Epithelial cell of proximal tubule (primary cell): ENCODE measurements at regions not wholly inside any gene's neighbourhood (a gene's known extent, or its start where the extent isn't known, plus 50 kb on each side); places are given as distances from the start of the nearest gene placed in this dataset.

Experiments used
- DNase-seq: peaks from one replicate; pipeline ENCODE4 v3.0.0-alpha.2; 2011; ENCODE audit warnings: low read depth
- H3K4me3 ChIP-seq: 2 replicates; pipeline ENCODE4 v1.5.1; 2011; ENCODE audit warnings: low read depth, mild to moderate bottlenecking, low read length
- CTCF ChIP-seq: conservative IDR thresholded peaks from 2 replicates; pipeline ENCODE4 v1.5.1; 2012; ENCODE audit warnings: low read depth, mild to moderate bottlenecking, low read length

DNA sequence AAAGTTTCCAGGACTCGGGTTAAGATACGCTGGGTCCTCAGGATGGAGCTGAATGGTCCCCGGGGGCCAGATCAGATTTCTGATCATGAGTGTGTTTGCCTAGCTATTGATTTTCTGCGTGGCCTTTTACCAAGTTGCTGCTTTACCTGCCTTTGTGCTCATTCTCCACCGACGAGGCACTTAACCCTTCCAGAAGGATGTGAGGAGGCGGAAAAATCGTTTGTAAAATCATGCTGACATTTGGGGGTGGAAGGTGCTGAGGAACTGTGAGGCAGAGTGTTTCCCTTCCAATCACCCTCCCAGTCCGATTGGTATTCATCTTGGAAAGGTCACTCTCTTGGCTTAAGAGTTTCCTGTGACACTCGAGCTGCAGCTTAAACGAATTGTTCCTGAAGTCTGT, 337.1 kb upstream of the KAZN start:
- no peak for DNase-seq
- TF ChIP-seq CTCF = no peak
- H3K4me3 ChIP-seq = no peak overlapping the region

- H3K4me3 ChIP-seq = no peak overlapping the region
- no peak for DNase-seq
- no peak for TF ChIP-seq CTCF
Observed at GRCh38 chr1:14262637-14263036, 335.8 kb upstream of the KAZN start.

- no peak for DNase-seq
- H3K4me3 ChIP-seq = no peak overlapping the region
- no peak for TF ChIP-seq CTCF
Observed at GRCh38 chr1:14263225-14263624, 335.3 kb upstream of the KAZN start.

- H3K4me3 ChIP-seq = no peak overlapping the region
- DNase-seq = no peak
- TF ChIP-seq CTCF = no peak
Observed at GRCh38 chr1:14263671-14264070, 334.8 kb upstream of the KAZN start.

- DNase-seq = no peak
- no peak for TF ChIP-seq CTCF
Observed at GRCh38 chr1:14265495-14265894, 333.0 kb upstream of the KAZN start.

DNA sequence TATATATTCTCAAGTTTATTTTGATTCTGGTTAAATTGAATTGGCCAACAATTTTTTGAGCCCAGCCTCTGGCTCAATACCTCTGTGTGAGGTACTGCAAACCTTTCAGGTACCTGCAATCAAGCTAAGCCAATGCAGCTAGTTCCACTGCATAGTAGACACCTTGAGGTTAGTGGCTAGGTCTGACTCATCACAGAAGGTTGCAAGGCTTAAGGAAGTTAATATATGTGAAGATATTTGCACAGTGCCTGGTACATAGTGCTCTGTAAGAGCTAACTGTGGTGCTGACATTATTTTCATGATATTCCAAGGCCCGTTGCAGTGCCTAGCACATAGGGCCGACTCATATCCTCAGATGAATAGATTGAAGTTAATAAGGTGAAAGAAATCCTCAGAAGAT, 330.5 kb upstream of the KAZN start:
- TF ChIP-seq CTCF = no peak
- DNase-seq = no peak
- no peak overlapping the region for H3K4me3 ChIP-seq

More at GRCh38 chr1:14265495-14265894, 333.0 kb upstream of the KAZN start:
- H3K4me3 ChIP-seq = no peak overlapping the region

- TF ChIP-seq CTCF = no peak
- DNase-seq = no peak
- no peak overlapping the region for H3K4me3 ChIP-seq
Observed at GRCh38 chr1:14270821-14271220, 327.7 kb upstream of the KAZN start.
